IPS-18c (cell line): ENCODE measurements at regions not wholly inside any gene's neighbourhood (a gene's known extent, or its start where the extent isn't known, plus 50 kb on each side); places are given as distances from the start of the nearest gene placed in this dataset.
"Not testable (repeated sequence)": the region's sequence is repeated elsewhere in the genome, so short reads cannot be mapped to it uniquely, and the experiment has no call there.

ENCODE experiments used
- H3K4me3 ChIP-seq: 2 replicates; pipeline ENCODE4 v1.7.0; 2013; ENCODE audit warnings: low read depth, mild to moderate bottlenecking, low read length, moderate library complexity; ENCODE audit not compliant: insufficient read depth
- H3K9me3 ChIP-seq: one replicate; pipeline ENCODE4 v1.6.1; 2013; ENCODE audit warnings: mild to moderate bottlenecking, low read length, moderate library complexity; ENCODE audit not compliant: control insufficient read depth, insufficient read depth

- H3K9me3 ChIP-seq, result no peaks in the 10 kb centered on the region
- H3K4me3 ChIP-seq, result no peak overlapping the region; the same call in 1 of the 2 replicates
Observed at GRCh38 chr9:34810187-34810524, 100.2 kb upstream of the CCL21 start.

DNA sequence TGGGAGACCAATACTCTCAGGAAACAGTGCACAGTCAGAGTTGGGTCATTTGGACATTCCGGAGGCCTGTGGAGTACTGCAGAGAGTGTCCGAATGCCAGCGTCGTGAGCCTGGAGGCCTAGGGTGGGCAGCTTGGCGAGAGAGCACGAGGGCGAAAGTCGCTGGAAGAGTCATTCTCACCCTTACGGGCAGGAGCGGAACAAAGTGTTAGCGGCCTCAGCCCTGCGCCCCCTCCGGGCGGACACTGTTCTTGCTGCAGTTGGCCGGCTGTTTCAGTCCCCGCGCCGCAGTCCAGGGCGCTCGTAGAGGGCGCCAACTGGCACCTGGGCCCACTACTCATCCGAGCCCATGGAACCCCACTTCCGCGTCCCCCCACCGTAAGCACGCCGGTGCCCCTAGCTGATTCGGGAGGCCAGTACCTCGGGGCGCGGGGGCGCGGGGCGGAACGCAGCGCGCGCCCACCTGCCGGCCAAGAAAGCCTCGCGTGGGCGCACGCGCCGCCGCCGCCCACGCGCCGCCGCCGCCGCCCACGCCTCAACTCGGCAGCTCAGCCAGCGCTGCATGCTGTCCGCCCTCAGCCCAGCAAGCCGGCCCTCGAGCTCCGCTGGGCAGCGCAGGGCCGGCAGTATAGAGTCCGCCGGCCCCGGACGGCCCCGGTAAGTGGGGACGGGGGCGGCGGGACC is 99.7 kb upstream of the CCL21 start:
- H3K9me3 ChIP-seq, result no peaks in the 10 kb centered on the region
- peak overlapping the region; percentile 28; the same call in 1 of the 2 replicates for H3K4me3 ChIP-seq

- Histone ChIP-seq H3K9me3 (no peaks in the 10 kb centered on the region), H3K4me3 (no peak overlapping the region)
Observed at GRCh38 chr9:34802916-34803315, 93.0 kb upstream of the CCL21 start.

- H3K9me3 ChIP-seq, result no peaks in the 10 kb centered on the region
- H3K4me3 ChIP-seq, result no peak overlapping the region
Observed at GRCh38 chr9:34797367-34797766, 87.4 kb upstream of the CCL21 start.

DNA sequence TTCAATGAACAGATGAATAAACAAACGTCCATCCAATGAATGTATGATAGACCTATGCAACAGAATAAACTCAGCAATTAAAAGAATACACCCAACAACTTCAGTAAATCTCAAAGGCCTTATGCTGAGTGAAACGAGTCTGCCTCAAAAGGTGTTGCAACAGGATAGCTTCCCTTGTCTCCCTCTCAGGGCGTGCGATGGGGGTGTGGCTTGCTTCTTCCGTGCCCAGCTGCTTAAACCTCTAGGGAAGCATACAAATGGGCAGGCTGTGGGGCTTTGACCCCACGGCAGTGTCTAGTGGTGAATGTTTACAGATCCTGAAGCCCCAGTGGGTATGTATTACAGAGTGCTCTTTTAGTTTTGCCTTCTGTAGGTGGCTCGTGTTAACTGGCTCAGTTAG is 87.0 kb upstream of the CCL21 start:
- no peaks in the 10 kb centered on the region for H3K9me3 ChIP-seq
- H3K4me3 ChIP-seq, result no peak overlapping the region

DNA sequence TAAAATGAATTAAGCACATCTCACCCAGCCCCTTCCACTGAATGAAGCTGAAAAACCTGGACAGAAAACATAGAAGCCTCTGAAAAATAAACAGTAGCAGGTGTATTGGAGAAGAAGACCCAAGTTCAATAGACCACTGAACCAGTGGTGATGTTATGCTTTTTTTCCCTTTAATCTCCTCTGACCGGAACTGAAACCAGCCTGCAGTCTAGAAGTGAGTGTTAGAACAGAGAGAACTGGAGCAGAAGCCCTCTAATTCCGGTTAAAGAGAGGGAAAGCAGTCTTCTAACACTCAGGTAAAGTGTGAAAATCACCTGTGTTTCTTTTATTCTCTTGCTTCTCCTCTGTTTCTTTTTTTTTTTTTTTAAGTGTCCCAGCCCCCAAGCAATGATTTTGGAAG is 83.5 kb upstream of the CCL21 start:
- H3K4me3 ChIP-seq, result no peak overlapping the region
- H3K9me3 ChIP-seq, result no peaks in the 10 kb centered on the region

DNA sequence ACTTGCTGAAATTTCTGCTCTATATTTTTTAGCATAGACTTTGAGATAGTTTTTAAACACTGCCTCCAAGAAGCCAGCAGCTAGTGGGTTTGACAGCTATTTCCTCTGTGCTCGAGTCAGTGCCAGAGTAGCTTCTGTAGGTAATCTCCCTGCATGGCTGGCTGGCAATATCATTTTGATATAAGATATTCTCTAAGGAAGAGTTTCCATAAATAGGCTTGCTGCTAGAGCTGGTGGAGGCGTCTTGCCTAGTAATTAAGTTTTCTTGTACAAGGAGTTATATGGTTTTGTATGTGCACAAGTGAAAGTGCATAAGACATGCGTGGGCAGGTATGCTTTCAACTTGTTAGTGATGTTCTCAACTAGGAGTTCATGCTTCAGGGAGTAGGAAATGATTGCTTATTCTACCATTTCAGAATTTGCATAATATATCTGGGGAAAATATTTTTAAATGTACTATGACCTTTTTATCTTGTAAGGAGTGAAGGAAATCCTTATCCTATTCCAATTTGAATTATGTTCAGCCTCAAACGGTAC is 74.1 kb upstream of the CCL21 start:
- H3K4me3 ChIP-seq, result no peak overlapping the region
- no peaks in the 10 kb centered on the region for H3K9me3 ChIP-seq

DNA sequence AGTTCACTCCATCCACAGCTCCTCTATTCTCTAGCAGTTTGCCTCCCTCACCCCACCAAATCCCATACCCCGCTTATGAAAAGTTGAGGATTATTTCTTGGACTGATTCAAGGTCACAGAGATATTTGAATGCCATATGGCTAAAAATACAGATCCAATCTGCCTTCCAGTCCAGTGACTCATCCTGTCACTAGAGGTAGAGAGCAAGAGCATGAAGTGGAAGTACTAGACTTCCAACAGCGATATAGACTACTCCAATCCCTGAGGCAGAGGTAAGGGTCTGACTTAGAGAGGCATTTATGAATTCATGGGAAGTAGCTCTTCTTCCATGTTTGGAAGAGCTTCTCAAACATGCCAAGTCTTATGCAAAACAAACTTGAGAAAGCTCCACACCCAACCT is 72.4 kb upstream of the CCL21 start:
- H3K9me3 ChIP-seq, result no peaks in the 10 kb centered on the region
- H3K4me3 ChIP-seq, result no peak overlapping the region

- Histone ChIP-seq H3K4me3 (no peak overlapping the region), H3K9me3 (no peaks in the 10 kb centered on the region)
Observed at GRCh38 chr9:34777666-34778065, 67.7 kb upstream of the CCL21 start.

DNA sequence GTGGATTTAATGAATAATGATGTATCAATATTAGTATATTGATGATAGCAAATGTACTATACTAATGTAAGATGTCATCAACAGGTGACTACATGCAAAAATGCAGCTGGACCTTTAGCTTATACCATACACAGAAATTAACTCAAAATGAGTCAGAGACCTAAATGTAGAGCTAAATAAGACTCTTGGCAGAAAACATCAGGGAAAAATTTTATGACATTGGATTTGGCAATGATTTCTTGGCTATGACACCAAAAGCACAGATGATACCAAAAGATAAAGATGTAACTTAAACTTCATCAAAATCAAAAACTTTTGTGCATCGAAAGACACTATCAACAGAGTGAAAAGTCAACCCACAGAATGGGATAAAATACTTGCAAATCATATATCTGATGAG is 64.0 kb upstream of the CCL21 start:
- Histone ChIP-seq H3K9me3 (no peaks in the 10 kb centered on the region), H3K4me3 (no peak overlapping the region)

DNA sequence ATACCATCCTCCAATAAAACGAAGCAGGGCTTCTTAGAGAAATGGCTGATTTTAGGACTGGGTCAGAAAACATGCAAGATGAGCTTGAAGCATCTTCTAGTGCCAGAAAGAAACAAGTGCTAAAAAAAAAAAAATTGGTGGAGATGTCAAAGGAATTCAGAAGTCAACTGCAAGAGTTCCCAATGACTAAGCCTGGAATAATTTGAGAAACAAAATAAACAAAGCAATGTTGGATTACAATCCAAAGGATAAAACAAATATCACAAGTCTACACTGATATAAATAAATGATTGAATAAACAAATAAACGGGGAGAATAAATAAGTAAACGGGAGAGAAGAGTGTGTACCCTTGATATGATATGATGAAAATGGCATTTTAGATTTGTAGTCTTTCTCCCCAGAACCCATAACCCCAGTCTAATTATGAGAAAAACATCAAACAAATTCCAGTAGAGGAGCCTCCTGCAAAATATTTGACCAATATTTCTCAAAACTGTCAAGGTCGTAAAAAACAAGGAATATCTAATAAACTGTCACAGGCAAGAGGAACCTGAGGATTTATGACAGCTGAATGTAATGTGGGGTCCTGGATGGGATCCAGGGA is 63.5 kb upstream of the CCL21 start:
- H3K4me3 ChIP-seq, result no peak overlapping the region

GRCh38 chr9:34771007-34771406 is 61.1 kb upstream of the CCL21 start:
- Histone ChIP-seq H3K9me3 (no peaks in the 10 kb centered on the region), H3K4me3 (no peak overlapping the region)

More for the DNA sequence above, 63.5 kb upstream of the CCL21 start:
- no peaks in the 10 kb centered on the region for H3K9me3 ChIP-seq

- not testable (repeated sequence) for H3K4me3 ChIP-seq, H3K9me3 ChIP-seq
Observed at GRCh38 chr9:34767087-34767486, 57.2 kb upstream of the CCL21 start.

DNA sequence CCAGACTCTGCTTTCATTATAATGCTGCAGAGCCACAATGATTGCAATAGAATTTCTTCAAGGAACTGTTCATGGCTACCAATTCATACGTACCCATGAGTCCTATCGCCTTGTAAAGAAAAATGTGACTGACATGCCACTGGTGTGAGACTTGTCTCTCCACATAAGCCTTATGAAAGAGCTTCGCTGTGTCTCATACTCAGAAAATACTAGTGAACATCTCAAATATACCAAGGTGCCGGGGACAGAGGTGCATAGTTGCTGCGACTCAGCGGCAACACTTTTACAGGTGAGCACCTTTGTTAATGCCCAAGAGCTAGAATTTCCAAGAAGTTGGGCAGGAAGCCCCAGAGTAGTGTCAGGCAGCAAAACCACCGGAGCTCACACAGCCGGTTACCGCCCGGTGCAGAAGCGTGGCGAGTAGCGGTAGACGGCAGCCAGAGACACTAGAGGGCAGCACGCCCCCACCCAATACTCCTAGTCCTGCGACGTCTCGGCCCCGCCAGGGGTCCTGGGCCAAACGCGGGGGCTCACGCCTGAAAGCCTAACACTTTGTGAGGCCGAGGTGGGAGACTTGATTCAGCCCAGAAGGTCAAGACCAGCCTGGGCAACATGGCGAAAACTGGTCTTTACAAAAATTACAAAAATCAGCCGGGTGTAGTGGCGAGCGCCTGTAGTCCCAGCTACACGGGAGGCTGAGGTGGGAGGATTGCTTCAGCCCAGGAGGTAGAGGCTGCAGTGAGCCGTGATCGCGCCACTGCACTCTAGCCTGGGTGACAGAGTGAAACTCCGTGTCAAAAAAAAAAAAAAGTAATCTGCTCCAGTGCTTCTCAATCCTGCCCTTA is 50.5 kb upstream of the CCL21 start:
- not testable (repeated sequence) for H3K9me3 ChIP-seq, H3K4me3 ChIP-seq
